HEK293 (cell line): ENCODE measurements at regions not wholly inside any gene's neighbourhood (a gene's known extent, or its start where the extent isn't known, plus 50 kb on each side); places are given as distances from the start of the nearest gene placed in this dataset.

Experiments
- CTCF ChIA-PET: fragments of 350-600 bp; formaldehyde crosslinking; extraction: SDS; loops from one replicate; lab custom pipeline; 2021; ENCODE audit warnings: antibody characterized with exemption; lab: Yijun Ruan, JAX
- POLR2A ChIA-PET: fragments of 300-600 bp; formaldehyde crosslinking; extraction: SDS; loops from one replicate; lab custom pipeline; 2020; ENCODE audit warnings: antibody characterized with exemption, inconsistent platforms; lab: Yijun Ruan, JAX
- H3K27ac ChIP-seq: fragments of 200-500 bp; sonication (Bioruptor generic); 2 replicates; pipeline ENCODE4 v1.5.1; 2014; ENCODE audit warnings: low read depth, low read length, control low read depth, inconsistent platforms; ENCODE audit errors: extremely low read depth
- H3K36me3 ChIP-seq, 2 experiments: fragments of 200-500 bp in 1 of 2; sonication (Bioruptor generic) in 1 of 2; 1 replicate in 1 of 2; 2 replicates in 1 of 2; pipeline ENCODE4 v1.5.1; 2014 to 2017; ENCODE audit warnings: inconsistent platforms in 2 of 2, low read length in 2 of 2; ENCODE audit not compliant: control insufficient read depth in 2 of 2, insufficient read depth in 1 of 2
- H3K4me1 ChIP-seq: fragments of 200-500 bp; sonication (Bioruptor generic); 2 replicates; pipeline ENCODE4 v1.5.1; 2014; ENCODE audit warnings: mild to moderate bottlenecking, low read length, inconsistent platforms; ENCODE audit not compliant: control insufficient read depth, insufficient read depth
- H3K4me3 ChIP-seq: 2 replicates; pipeline ENCODE4 v1.5.1; 2011; ENCODE audit warnings: low read depth, mild to moderate bottlenecking, control low read depth, low read length, moderate library complexity
- H3K9me3 ChIP-seq: fragments of 200-500 bp; sonication (Bioruptor generic); 2 replicates; pipeline ENCODE4 v1.5.1; 2014; ENCODE audit warnings: low read depth, low read length, inconsistent platforms; ENCODE audit not compliant: control insufficient read depth, insufficient read depth
- GFI1B ChIP-seq: fragments of 450-650 bp; formaldehyde crosslinking; IDR thresholded peaks from 2 replicates; pipeline ENCODE4 v1.5.1; 2016; ENCODE audit warnings: missing biosample characterization, missing genetic modification characterization
- GLI4 ChIP-seq: fragments of 450-650 bp; formaldehyde crosslinking; IDR thresholded peaks from 2 replicates; pipeline ENCODE4 v1.5.1; 2016; ENCODE audit warnings: missing biosample characterization, missing genetic modification characterization
- KLF16 ChIP-seq: fragments of 450-650 bp; formaldehyde crosslinking; IDR thresholded peaks from 2 replicates; pipeline ENCODE4 v1.5.1; 2017; ENCODE audit warnings: missing biosample characterization, missing genetic modification characterization
- KLF17 ChIP-seq: fragments of 450-650 bp; formaldehyde crosslinking; IDR thresholded peaks from 2 replicates; pipeline ENCODE4 v1.5.1; 2016; ENCODE audit warnings: missing biosample characterization, missing genetic modification characterization
- MZF1 ChIP-seq: fragments of 450-650 bp; formaldehyde crosslinking; IDR thresholded peaks from 2 replicates; pipeline ENCODE4 v1.5.1; 2017; ENCODE audit warnings: missing biosample characterization, missing genetic modification characterization, borderline replicate concordance
- ZBTB17 ChIP-seq: fragments of 450-650 bp; formaldehyde crosslinking; IDR thresholded peaks from 2 replicates; pipeline ENCODE4 v1.5.1; 2016; ENCODE audit warnings: missing biosample characterization, missing genetic modification characterization
- ZBTB44 ChIP-seq: fragments of 450-650 bp; IDR thresholded peaks from 2 replicates; pipeline ENCODE4 v1.5.1; 2018; ENCODE audit warnings: missing biosample characterization, mild to moderate bottlenecking, missing genetic modification characterization
- ZBTB6 ChIP-seq: fragments of 450-650 bp; formaldehyde crosslinking; IDR thresholded peaks from 2 replicates; pipeline ENCODE4 v1.5.1; 2017; ENCODE audit warnings: missing biosample characterization, missing genetic modification characterization
- ZNF184 ChIP-seq: fragments of 450-650 bp; IDR thresholded peaks from 2 replicates; pipeline ENCODE4 v1.5.1; 2018; ENCODE audit warnings: missing biosample characterization, mild to moderate bottlenecking, missing genetic modification characterization
- ZNF221 ChIP-seq: fragments of 450-650 bp; formaldehyde crosslinking; IDR thresholded peaks from 2 replicates; pipeline ENCODE4 v1.5.1; 2017; ENCODE audit warnings: missing biosample characterization, missing genetic modification characterization, borderline replicate concordance
- ZNF274 ChIP-seq, 2 experiments: fragments of 200-500 bp in 1 of 2; fragments of 450-650 bp in 1 of 2; sonication (Bioruptor generic) in 1 of 2; formaldehyde crosslinking in 1 of 2; IDR thresholded peaks; 2 replicates each; pipeline versions ENCODE4 v1.5.1 to v1.6.1; 2014 to 2016; ENCODE audit warnings: borderline replicate concordance in 1 of 2, inconsistent platforms in 1 of 2, low read length in 1 of 2, missing biosample characterization in 1 of 2, missing genetic modification characterization in 1 of 2
- ZNF280C ChIP-seq: fragments of 450-650 bp; formaldehyde crosslinking; IDR thresholded peaks from 2 replicates; pipeline ENCODE4 v1.5.1; 2016; ENCODE audit warnings: missing biosample characterization, missing genetic modification characterization
- ZNF354C ChIP-seq: fragments of 450-650 bp; formaldehyde crosslinking; IDR thresholded peaks from 2 replicates; pipeline ENCODE4 v1.5.1; 2016; ENCODE audit warnings: missing biosample characterization, missing genetic modification characterization, low read depth, borderline replicate concordance
- ZNF362 ChIP-seq: fragments of 450-650 bp; formaldehyde crosslinking; IDR thresholded peaks from 2 replicates; pipeline ENCODE4 v1.5.1; 2016; ENCODE audit warnings: missing biosample characterization, missing genetic modification characterization
- ZNF366 ChIP-seq: fragments of 450-650 bp; formaldehyde crosslinking; conservative IDR thresholded peaks from 2 replicates; pipeline ENCODE4 v1.5.1; 2016; ENCODE audit warnings: missing biosample characterization, missing genetic modification characterization
- ZNF394 ChIP-seq: fragments of 450-650 bp; formaldehyde crosslinking; IDR thresholded peaks from 2 replicates; pipeline ENCODE4 v1.5.1; 2016; ENCODE audit warnings: missing biosample characterization, missing genetic modification characterization, mild to moderate bottlenecking, moderate library complexity, borderline replicate concordance
- ZNF398 ChIP-seq: fragments of 450-650 bp; formaldehyde crosslinking; IDR thresholded peaks from 2 replicates; pipeline ENCODE4 v1.5.1; 2017; ENCODE audit warnings: missing biosample characterization, missing genetic modification characterization
- ZNF510 ChIP-seq: fragments of 450-650 bp; formaldehyde crosslinking; IDR thresholded peaks from 2 replicates; pipeline ENCODE4 v1.5.1; 2018; ENCODE audit warnings: mild to moderate bottlenecking, missing genetic modification characterization, missing biosample characterization; ENCODE audit not compliant: insufficient replicate concordance
- ZNF580 ChIP-seq: fragments of 450-650 bp; formaldehyde crosslinking; IDR thresholded peaks from 2 replicates; pipeline ENCODE4 v1.5.1; 2016; ENCODE audit warnings: missing biosample characterization, missing genetic modification characterization
- ZNF692 ChIP-seq: fragments of 450-650 bp; formaldehyde crosslinking; IDR thresholded peaks from 2 replicates; pipeline ENCODE4 v1.5.1; 2016; ENCODE audit warnings: missing biosample characterization, missing genetic modification characterization
- ZNF768 ChIP-seq: fragments of 450-650 bp; formaldehyde crosslinking; IDR thresholded peaks from 2 replicates; pipeline ENCODE4 v1.5.1; 2018; ENCODE audit warnings: missing biosample characterization, mild to moderate bottlenecking, missing genetic modification characterization
- ZSCAN5A ChIP-seq: fragments of 450-650 bp; formaldehyde crosslinking; IDR thresholded peaks from 2 replicates; pipeline ENCODE4 v1.5.1; 2016; ENCODE audit warnings: missing biosample characterization, missing genetic modification characterization

- no peak for TF ChIP-seq ZNF354C (tag by site-specific recombination)
- TF ChIP-seq ZNF768 (tag by site-specific recombination), result no peak
- TF ChIP-seq ZNF692 (tag by site-specific recombination), result no peak
- TF ChIP-seq ZNF274 (IDR thresholded peaks at IDR 0.05; ENCODE audit: low read length), result no peak
- TF ChIP-seq ZNF274 (tag by site-specific recombination; IDR thresholded peaks at IDR 0.05; ENCODE audit: borderline replicate concordance), result no peak
- TF ChIP-seq ZSCAN5A (tag by site-specific recombination), result no peak
- TF ChIP-seq ZNF280C (tag by site-specific recombination), result no peak
- no peak for TF ChIP-seq ZNF394 (tag by site-specific recombination)
Observed at GRCh38 chr22:25388415-25388814, 169.0 kb downstream of the CRYBB2 start (continued).

GRCh38 chr22:25388866-25389540 lies 169.6 kb downstream of the CRYBB2 start:
- H3K36me3 ChIP-seq, result no peaks in the 10 kb centered on the region
- POLR2A ChIA-PET, result no interaction called here
- H3K4me3 ChIP-seq, result no peak overlapping the region
- no peaks in the 10 kb centered on the region for H3K4me1 ChIP-seq
- CTCF ChIA-PET, result interaction anchor here (0.8 kb wide), 1 partner anchor 43 kb away, joined by 5 read pairs; no protein-coding TSS in a partner anchor
- no peak overlapping the region for H3K27ac ChIP-seq
- no peaks in the 10 kb centered on the region for H3K9me3 ChIP-seq
- TF ChIP-seq KLF16 (tag by site-specific recombination), result no peak
- TF ChIP-seq ZNF184 (tag by site-specific recombination), result no peak
- TF ChIP-seq ZBTB17 (tag by site-specific recombination), result no peak
- TF ChIP-seq ZNF366 (tag by site-specific recombination), result no peak
- TF ChIP-seq ZNF398 (tag by site-specific recombination), result no peak
- no peak for TF ChIP-seq MZF1
- TF ChIP-seq ZNF580 (tag by site-specific recombination), result no peak
- no peak for TF ChIP-seq ZNF362 (tag by site-specific recombination)
- TF ChIP-seq GFI1B (tag by site-specific recombination), result no peak
- TF ChIP-seq ZNF510 (tag by site-specific recombination), result no peak
- no peak for TF ChIP-seq ZBTB6 (tag by site-specific recombination)
- TF ChIP-seq ZBTB44 (tag by site-specific recombination), result no peak
- TF ChIP-seq ZNF221 (tag by site-specific recombination), result no peak
- TF ChIP-seq KLF17 (tag by site-specific recombination), result no peak
- no peak for TF ChIP-seq GLI4
